ENCODE measurements at regions not wholly inside any gene's neighbourhood (a gene's known extent, or its start where the extent isn't known, plus 50 kb on each side); places are given as distances from the start of the nearest gene placed in this dataset.

DNA sequence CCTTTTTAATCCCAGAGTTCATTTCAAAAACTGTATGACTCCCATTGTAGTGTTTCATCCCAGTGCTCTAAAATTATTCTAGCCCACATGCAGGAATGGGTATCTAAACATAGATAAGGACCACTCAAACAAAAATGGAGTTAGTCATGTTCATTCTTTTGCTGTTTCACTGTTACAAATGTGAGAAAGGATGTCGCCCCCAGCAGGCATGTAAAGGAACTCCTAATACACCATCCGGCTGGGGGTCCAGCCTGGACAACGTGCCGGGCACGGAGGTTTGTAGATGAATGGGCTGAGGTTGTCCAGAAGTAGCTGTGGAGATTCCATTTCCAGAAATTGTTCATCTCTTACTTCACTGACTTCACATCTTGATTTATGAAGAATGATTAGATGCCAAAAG lies 101.9 kb upstream of the RAB12 start:
- TF ChIP-seq, protein P1, sequence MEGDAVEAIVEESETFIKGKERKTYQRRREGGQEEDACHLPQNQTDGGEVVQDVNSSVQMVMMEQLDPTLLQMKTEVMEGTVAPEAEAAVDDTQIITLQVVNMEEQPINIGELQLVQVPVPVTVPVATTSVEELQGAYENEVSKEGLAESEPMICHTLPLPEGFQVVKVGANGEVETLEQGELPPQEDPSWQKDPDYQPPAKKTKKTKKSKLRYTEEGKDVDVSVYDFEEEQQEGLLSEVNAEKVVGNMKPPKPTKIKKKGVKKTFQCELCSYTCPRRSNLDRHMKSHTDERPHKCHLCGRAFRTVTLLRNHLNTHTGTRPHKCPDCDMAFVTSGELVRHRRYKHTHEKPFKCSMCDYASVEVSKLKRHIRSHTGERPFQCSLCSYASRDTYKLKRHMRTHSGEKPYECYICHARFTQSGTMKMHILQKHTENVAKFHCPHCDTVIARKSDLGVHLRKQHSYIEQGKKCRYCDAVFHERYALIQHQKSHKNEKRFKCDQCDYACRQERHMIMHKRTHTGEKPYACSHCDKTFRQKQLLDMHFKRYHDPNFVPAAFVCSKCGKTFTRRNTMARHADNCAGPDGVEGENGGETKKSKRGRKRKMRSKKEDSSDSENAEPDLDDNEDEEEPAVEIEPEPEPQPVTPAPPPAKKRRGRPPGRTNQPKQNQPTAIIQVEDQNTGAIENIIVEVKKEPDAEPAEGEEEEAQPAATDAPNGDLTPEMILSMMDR (IDR thresholded peaks at IDR 0.05; ENCODE audit: poor library complexity), result peak; percentile 23
- TF ChIP-seq EZH2 (IDR thresholded peaks at IDR 0.05; ENCODE audit: borderline replicate concordance), result no peak
- TF ChIP-seq EZH2phosphoT487 (IDR thresholded peaks at IDR 0.05; ENCODE audit: low read depth, severe bottlenecking, unreplicated experiment), result no peak
